Thyroid gland (tissue), 4 donors: ENCODE measurements at regions not wholly inside any gene's neighbourhood (a gene's known extent, or its start where the extent isn't known, plus 50 kb on each side); places are given as distances from the start of the nearest gene placed in this dataset.

Source experiments
- POLR2A ChIP-seq, 2 donors: fragments of 450-650 bp; IDR thresholded peaks; one replicate each; pipeline ENCODE4 v1.6.1; 2017; ENCODE audit warnings: antibody characterized with exemption in 2 of 2, mild to moderate bottlenecking in 2 of 2, moderate library complexity in 1 of 2
- TF ChIP-seq, protein P1 (sequence below), 6 experiments: fragments of 200-600 bp in 3 of 6; fragments of 450-650 bp in 3 of 6; sonication (generic) in 3 of 6; IDR thresholded peaks; one replicate each; pipeline ENCODE4 v1.5.1; 2016 to 2019; ENCODE audit warnings: antibody characterized with exemption in 6 of 6, mild to moderate bottlenecking in 2 of 6, inconsistent platforms in 1 of 6, moderate library complexity in 1 of 6

DNA sequence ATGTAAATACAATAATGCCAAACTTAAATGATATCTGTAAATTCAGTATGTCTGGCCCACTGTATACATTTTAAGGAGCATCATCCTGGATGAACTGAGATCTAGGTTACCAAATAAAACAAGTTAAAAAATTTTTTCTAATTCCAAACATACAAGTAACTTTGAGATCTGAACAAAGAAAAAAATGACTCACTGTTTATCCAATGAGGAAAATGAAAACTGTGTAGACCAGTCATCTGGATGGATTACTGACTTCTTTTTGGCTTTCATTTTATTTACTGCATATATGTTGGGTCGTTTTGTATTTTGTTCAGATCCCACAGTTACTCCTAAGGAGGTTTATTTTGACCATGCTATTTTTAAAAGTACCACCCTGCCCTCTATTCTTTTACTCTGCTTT lies 189.8 kb downstream of the RBM43 start:
- TF ChIP-seq, protein P1, sequence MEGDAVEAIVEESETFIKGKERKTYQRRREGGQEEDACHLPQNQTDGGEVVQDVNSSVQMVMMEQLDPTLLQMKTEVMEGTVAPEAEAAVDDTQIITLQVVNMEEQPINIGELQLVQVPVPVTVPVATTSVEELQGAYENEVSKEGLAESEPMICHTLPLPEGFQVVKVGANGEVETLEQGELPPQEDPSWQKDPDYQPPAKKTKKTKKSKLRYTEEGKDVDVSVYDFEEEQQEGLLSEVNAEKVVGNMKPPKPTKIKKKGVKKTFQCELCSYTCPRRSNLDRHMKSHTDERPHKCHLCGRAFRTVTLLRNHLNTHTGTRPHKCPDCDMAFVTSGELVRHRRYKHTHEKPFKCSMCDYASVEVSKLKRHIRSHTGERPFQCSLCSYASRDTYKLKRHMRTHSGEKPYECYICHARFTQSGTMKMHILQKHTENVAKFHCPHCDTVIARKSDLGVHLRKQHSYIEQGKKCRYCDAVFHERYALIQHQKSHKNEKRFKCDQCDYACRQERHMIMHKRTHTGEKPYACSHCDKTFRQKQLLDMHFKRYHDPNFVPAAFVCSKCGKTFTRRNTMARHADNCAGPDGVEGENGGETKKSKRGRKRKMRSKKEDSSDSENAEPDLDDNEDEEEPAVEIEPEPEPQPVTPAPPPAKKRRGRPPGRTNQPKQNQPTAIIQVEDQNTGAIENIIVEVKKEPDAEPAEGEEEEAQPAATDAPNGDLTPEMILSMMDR (IDR thresholded peaks at IDR 0.05) = no peak
- TF ChIP-seq POLR2A (IDR thresholded peaks at IDR 0.05) = no peak
